GM21390 (cell line): ENCODE measurements at regions not wholly inside any gene's neighbourhood (a gene's known extent, or its start where the extent isn't known, plus 50 kb on each side); places are given as distances from the start of the nearest gene placed in this dataset.
"Not testable (repeated sequence)": the region's sequence is repeated elsewhere in the genome, so short reads cannot be mapped to it uniquely, and the experiment has no call there.

Experiments
- ATAC-seq: cut with Tn5 transposase; IDR thresholded peaks from one replicate; pipeline ENCODE4 v1.9.1; 2021; ENCODE audit not compliant: unreplicated experiment

DNA sequence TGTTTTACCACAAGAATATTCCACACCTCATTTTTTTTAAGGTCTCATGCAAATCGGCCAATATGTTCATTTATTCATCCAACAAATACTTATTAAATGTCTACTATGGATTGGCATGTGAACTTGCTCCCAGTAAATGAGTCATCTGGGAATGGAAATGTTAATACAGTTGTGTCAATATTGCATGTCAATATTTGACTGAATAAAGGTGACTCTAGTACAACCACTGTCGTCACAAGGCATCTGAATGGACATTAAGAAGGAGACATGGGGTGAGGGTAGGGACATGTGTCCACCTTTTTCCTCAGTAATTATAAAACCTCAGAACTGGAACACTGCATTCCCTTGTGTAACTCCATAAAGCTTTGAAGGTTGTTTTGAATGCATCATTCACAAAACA lies 365.4 kb downstream of the ADCYAP1 start:
- ATAC-seq = no peak

DNA sequence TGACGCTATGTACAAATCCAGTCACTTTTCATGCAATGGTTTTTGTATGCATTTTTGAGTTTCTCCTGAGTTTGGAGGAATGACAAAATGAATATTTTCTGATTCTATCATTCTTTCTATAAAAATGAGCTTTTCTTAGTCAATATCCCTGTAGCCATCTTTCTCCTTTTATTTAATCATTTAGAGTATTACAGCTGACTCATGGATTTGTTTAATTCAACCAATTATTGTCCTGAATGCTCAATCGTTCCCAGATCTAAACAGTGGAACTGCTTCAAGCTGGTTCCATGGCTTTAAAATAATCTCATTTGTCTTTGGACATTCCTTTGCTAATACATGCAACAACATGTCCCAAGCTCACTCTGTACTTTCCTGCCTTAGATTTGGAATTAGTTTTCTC lies 368.8 kb downstream of the ADCYAP1 start:
- no peak for ATAC-seq

DNA sequence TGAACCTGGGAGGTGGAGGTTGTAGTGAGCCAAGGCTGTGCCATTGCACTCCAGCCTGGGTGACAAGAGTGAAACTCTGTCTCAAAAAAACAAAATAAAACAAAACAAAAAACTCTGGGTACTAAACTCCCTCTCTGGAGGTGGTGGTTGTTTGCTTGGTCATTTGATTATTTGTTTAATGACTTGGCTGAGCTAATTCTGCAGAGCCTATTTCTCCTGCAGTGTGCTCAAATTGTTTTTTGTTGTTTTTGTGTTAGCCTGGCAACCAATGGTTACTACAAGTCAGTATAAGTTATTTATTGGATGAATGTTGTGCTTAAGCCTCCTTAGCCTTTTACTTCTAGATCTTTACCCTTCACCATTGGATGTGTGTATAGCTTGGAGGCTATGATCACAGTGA lies 387.5 kb downstream of the ADCYAP1 start:
- ATAC-seq = no peak

DNA sequence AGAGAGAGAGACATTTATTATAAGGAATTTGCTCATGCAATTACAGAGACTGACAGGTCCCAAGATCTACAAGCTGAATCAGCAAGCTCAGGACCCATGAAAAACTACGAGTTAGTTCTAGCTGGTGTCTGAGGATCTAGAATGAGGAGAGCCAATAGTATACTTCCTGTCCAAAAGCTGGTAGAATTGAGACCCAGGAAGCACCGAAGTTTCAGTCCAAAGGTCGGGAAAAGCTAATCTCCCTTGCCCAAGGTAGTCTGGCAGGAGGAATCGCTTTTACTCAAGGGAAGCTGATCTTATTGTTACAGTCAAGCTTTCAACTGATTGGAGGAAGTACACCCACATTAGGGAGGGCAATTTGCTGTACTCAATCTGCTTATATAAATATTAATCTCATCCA lies 389.6 kb downstream of the ADCYAP1 start:
- no peak for ATAC-seq

- no peak for ATAC-seq
Measured at GRCh38 chr18:1296237-1296636, 391.6 kb downstream of the ADCYAP1 start.

GRCh38 chr18:1302861-1303260 lies 398.2 kb downstream of the ADCYAP1 start:
- no peak for ATAC-seq

DNA sequence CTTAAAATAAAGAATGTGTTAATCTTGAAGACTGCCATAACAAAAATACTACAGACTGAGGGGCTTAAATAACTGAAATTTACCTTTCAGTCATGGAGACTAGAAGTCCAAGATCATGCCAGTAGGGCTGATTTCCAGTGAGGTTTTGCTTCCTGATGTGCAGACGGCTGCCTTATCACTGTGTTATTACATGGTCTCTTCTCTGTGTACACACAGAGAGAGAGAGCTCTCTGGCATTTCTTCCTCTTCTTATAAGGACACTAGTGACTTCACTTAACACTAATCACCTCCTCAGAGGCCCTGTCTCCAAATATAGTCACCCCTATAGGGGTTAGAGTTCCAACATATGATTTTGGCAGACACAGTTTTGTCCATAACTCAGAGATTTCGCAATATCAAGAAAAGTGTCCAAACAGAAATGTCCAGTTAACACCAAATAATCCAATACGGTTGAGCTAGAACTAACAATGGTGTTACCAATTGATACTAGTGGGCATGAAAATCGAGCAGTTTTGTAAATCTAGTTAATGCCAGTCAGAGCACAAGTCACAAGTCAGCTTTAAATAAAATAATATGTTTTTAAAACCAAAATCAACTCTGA lies 399.8 kb downstream of the ADCYAP1 start:
- ATAC-seq = no peak

DNA sequence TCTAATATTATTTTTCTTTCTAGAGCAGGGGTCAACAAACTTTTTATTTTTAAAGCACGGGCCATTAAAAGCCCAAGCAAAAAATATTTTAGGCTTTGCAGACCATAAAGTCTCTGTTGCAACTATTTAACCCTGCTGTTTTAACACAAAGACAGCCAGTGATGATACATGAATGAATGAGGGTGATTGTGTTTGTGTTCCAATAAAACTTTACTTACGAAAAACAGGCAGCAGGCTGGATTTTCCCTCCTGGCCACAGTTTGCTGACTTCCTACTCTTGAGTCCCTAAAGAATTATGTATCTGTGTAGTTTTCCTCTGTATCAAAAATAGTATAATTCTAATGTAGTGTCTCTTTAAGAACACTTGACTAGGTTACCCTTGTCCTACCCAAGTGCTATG lies 402.0 kb downstream of the ADCYAP1 start:
- ATAC-seq = no peak

DNA sequence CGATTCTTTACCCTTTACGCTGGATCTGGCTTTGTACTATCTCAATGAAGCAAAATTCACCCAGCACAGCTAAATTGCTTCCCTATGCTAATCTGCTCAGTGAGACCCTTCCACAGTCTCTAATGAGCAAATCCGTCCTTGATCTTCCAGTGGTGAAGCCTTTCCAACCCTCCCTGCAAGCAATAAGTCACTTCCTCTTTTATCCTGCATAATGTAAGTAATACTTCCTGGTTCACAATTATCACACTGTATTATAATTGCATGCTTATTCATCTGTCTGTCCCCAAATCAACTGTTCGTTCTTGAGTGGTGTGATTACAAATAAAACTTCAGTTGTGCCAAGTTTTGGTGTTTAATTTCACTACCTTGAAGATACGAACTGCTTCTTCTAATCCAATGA lies 404.0 kb downstream of the ADCYAP1 start:
- ATAC-seq = no peak

DNA sequence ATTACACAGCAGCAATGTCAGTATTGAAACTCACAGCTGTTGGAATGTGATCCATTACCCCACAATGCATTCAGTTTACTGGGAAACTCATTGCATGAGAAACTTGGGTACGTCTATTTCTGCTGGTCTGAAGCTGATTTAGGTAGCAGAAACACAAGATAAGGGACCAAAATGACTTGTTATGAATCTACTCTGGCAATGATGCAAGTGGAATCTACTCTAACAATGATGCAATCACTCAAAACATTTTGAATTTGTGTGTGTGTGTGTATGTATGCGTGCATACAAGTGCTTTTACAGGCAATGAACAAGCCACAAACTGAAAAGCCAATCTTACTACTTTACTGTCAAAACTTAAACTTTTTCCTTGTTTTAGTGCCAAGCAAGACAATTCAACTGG lies 406.7 kb downstream of the ADCYAP1 start:
- ATAC-seq = no peak

DNA sequence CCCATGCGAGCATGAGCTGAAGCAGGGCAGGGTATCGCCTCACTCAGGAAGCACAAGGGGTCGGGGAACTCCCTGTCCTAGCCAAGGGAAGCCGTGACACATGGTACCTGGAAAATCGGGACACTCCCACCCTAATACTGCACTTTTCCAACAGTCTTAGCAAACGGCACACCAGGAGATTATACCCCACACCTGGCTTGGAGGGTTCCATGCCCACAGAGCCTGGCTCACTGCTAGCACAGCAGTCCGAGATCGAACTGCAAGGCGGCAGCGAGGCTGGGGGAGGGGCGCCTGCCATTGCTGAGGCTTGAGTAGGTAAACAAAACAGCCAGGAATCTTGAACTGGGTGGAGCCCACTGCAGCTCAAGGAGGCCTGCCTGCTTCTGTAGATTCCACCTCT lies 430.7 kb downstream of the ADCYAP1 start:
- not testable (repeated sequence) for ATAC-seq

GRCh38 chr18:1350931-1351450 lies 446.3 kb downstream of the ADCYAP1 start:
- no peak for ATAC-seq

DNA sequence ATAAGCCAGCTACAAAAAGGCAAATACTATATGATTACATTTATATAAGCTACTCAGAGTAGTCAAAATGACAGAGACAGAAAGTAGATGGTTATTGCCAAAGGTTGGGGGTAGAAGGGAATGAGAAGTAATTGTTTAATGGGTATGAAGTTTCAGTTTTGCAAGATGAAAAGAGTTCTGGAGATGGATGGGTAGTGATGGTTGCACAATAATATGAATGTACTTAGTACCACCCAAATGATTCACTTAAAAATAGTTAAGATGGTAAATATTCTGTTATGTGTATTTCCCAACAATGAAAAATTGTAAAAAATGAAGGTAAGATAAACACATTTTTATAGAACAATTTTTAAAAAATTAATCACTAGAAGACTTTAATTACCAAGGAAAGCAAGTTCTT lies 448.4 kb downstream of the ADCYAP1 start:
- no peak for ATAC-seq

- ATAC-seq = no peak
Measured at GRCh38 chr18:1357724-1358123, 453.1 kb downstream of the ADCYAP1 start.

DNA sequence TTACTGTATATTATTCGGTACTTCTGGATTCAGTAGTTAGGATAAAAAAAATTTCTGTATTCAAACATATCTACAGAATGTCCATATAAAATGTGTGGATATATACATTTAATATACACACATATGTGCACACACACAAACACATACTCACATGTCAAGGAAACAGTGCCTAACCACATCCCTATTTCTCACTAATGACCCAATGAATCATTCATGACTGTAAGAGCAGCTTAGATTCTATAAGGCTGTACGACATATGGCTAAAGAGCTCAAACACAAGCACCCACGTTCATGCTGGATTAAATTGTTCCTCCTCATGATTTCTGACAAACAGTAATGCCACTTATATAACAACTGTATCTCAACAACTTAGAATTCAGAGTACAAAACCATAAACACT lies 457.3 kb downstream of the ADCYAP1 start:
- ATAC-seq = no peak

GRCh38 chr18:1370552-1370951 lies 465.9 kb downstream of the ADCYAP1 start:
- ATAC-seq = no peak

DNA sequence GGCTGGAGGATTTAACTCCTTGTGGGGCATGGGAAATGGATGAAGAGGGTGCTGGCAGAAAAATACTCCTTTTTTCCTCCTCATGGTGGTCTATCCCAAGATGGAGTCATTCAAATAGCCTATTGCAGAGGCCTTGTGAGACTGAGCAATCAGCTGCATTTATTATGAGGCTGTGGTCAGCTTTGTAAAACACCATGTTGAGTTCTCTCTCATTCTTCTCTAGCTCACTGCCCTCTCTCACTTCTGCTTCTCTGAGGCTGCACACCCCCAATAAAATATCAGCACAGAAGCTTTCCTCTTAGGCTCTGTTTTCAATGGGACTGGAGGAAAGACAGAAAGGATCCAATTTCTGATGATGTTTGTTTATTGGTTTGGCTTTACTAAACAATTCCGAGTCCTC lies 467.1 kb downstream of the ADCYAP1 start:
- ATAC-seq = no peak

DNA sequence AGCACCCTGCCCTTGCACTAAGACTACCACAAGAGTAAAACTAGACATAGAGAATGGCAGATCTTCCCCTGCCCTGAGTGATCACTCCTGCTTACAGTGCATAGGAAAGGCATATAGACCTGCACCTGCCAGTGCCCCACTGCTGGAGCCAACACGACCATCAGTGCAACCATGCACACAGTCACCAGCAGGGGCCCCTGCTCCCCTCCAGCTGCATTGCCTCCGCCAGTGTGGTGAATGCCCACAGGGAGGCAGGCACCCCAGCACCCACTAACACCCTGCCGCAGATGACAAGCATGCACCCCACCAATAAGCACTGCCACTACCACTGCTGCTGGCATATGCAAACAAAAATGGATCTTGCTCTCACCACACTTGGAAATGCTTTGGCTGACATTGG lies 478.8 kb downstream of the ADCYAP1 start:
- ATAC-seq = no peak

DNA sequence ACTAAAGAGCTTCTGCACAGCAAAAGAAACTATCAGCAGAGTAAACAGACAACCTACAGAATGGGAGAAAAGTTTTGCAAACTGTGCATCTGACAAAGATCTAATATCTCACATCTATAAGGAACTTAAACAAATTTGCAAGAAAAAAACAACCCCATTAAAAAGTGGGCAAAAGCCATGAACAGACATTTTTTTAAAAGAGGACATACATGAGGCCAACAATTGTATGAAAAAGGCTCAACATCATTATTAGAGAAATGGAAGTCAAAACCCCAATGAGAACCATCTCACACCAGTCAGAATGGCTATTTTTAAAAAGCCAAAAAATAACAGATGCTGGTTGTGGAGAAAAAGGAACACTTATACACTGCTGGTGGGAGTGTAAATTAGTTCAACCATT lies 483.8 kb downstream of the ADCYAP1 start:
- ATAC-seq = not testable (repeated sequence)

GRCh38 chr18:1392046-1392445 lies 487.4 kb downstream of the ADCYAP1 start:
- no peak for ATAC-seq

DNA sequence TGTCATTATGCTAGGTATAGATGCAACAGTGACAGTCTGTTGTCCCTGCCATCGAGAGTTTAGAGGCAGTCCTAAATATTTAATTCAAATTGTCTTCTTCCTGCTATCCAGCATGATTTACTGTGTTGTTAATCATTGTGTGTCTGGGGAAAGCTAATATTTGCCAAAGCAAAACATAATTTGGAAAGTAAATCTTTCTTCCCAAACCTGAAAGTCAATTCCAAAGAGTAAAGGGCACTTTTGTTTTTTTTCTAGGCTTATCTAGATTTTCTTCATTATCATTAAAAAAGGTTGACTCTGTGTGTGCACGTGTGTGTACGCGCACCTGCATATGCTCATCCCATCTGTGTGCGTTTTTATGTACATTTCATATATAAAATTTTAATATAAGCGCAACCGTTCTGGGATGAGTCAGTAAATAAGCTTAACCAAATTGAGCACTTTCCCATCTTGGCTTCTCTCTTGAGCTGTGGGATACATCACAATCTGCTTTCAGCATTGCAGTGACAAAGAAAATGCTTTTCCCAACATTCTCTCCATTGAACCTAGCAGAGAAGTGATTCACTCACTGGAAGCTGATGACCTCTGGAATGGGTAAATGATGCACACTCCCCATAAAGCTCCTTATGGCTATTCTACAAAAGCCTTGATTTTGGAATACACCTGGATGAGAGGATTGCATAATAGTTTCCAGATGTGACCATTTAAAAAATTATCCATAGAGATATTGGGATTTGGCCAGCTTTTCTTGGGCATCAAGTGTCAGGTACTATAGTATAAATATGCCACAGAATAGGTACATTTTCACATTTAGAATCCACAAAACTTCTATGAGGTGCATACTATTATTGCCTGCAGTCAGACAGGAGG lies 488.4 kb downstream of the ADCYAP1 start:
- ATAC-seq = no peak

DNA sequence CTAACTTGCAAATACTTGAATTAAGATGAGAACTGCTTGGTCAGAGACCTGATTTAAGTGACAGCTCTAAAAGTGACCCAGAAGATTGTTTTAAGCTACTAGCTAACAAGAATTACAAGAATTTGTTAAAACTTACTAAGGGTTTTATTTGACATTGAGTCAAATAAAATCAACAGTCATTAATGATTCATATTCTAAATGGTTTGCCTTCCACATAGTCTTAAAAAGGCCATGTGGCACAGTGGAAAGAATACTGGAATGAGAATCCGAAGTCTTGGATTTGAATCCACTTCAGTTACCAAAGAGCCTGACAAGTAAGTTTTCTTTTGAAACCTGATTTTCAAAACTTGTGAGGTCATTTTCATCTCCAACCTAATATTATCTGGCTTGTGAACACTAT lies 489.3 kb downstream of the ADCYAP1 start:
- no peak for ATAC-seq
